ENCODE measurements at regions not wholly inside any gene's neighbourhood (a gene's known extent, or its start where the extent isn't known, plus 50 kb on each side); places are given as distances from the start of the nearest gene placed in this dataset.
A peak's percentile ranks its signal among the peaks of the same experiment; 100 is the strongest.

DNA sequence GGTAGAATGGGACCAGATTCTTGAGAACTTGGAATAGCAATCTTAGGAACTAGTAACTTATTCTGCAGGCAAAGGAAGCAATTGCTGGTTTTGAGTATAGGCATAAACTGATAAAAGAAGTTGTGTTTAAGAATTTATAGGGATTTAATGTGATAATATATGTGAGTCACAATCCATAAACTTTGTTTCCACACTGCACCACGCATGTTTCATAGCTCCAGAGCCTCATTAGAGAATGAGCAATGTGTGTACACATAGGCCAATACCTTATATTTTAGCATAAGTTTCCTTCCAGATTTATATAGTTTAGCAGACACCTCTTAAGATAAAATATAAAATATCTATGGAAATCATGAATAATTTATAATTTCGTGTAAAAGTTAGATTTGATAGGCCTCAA, 175.5 kb upstream of the SEMA3A start:
- intact Hi-C loops (cut with DNase I): no loop called here
- H3K4me1 ChIP-seq: peaks cover 0 to 2% (median 0%) of the 10 kb centered on the region in 4 donors
- WGBS, 2 donors: 18 to 71% methylated on average over 2 of the region's 2 CpGs
- H3K36me3 ChIP-seq: no peaks in the 10 kb centered on the region
- no peak for DNase-seq
- H3K27ac ChIP-seq: no peak overlapping the region
- no peaks in the 10 kb centered on the region for H3K9me3 ChIP-seq
- no peak overlapping the region for H3K4me3 ChIP-seq
- no peaks in the 10 kb centered on the region for H3K27me3 ChIP-seq
- TF ChIP-seq, protein P1, sequence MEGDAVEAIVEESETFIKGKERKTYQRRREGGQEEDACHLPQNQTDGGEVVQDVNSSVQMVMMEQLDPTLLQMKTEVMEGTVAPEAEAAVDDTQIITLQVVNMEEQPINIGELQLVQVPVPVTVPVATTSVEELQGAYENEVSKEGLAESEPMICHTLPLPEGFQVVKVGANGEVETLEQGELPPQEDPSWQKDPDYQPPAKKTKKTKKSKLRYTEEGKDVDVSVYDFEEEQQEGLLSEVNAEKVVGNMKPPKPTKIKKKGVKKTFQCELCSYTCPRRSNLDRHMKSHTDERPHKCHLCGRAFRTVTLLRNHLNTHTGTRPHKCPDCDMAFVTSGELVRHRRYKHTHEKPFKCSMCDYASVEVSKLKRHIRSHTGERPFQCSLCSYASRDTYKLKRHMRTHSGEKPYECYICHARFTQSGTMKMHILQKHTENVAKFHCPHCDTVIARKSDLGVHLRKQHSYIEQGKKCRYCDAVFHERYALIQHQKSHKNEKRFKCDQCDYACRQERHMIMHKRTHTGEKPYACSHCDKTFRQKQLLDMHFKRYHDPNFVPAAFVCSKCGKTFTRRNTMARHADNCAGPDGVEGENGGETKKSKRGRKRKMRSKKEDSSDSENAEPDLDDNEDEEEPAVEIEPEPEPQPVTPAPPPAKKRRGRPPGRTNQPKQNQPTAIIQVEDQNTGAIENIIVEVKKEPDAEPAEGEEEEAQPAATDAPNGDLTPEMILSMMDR (IDR thresholded peaks at IDR 0.05): no peak
- TF ChIP-seq POLR2AphosphoS5 (IDR thresholded peaks at IDR 0.05) (no peak), EP300 (IDR thresholded peaks at IDR 0.05) (no peak), POLR2A (IDR thresholded peaks at IDR 0.05) (no peak)

DNA sequence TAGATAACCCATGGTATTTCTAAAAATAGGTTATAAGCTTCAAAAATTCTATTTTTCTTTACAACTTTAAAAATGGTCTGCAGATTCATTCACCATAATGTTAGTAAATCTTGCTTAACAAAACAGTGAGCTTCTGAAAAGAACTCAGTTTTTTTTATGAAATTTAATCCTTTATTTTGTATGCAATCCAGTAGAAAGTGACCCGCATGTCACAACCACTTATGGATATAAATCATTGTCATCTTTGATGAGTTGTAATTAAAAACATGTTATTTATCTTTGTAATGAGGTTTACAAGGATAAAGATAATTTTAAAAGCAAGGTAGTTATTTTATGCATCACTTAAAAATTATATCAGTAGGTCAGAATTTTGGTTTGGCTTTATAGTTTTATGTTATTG, 173.5 kb upstream of the SEMA3A start:
- H3K27me3 ChIP-seq: no peaks in the 10 kb centered on the region
- no peaks in the 10 kb centered on the region for H3K9me3 ChIP-seq
- DNase-seq: no peak
- no peaks in the 10 kb centered on the region for H3K36me3 ChIP-seq
- no peak overlapping the region for H3K27ac ChIP-seq
- intact Hi-C loops (cut with DNase I): no loop called here
- H3K4me3 ChIP-seq: no peak overlapping the region
- peaks cover 0 to 19% (median 13%) of the 10 kb centered on the region in 4 donors for H3K4me1 ChIP-seq
- TF ChIP-seq EP300 (IDR thresholded peaks at IDR 0.05): no peak
- TF ChIP-seq, protein P1 (IDR thresholded peaks at IDR 0.05): no peak
- TF ChIP-seq POLR2AphosphoS5 (IDR thresholded peaks at IDR 0.05): no peak
- no peak for TF ChIP-seq POLR2A (IDR thresholded peaks at IDR 0.05)
- WGBS, 2 donors: 87 to 93% methylated on average over 1 of the region's 1 CpG

GRCh38 chr7:84364708-84365107, 170.1 kb upstream of the SEMA3A start:
- no peaks in the 10 kb centered on the region for H3K36me3 ChIP-seq
- peak overlapping the region in 2 of 4 donors; percentile 4 to 40 for H3K27ac ChIP-seq
- TF ChIP-seq, protein P1 (IDR thresholded peaks at IDR 0.05): no peak
- no peak for TF ChIP-seq POLR2AphosphoS5 (IDR thresholded peaks at IDR 0.05)
- TF ChIP-seq EP300 (IDR thresholded peaks at IDR 0.05): no peak
- TF ChIP-seq POLR2A (IDR thresholded peaks at IDR 0.05): no peak
- H3K9me3 ChIP-seq: no peaks in the 10 kb centered on the region
- H3K4me1 ChIP-seq: peaks cover 0 to 19% (median 13%) of the 10 kb centered on the region in 4 donors
- no peak for DNase-seq
- intact Hi-C loops (cut with DNase I): no loop called here
- no peak overlapping the region for H3K4me3 ChIP-seq
- WGBS, 2 donors: 83% methylated on average over 1 of the region's 1 CpG
- no peaks in the 10 kb centered on the region for H3K27me3 ChIP-seq

DNA sequence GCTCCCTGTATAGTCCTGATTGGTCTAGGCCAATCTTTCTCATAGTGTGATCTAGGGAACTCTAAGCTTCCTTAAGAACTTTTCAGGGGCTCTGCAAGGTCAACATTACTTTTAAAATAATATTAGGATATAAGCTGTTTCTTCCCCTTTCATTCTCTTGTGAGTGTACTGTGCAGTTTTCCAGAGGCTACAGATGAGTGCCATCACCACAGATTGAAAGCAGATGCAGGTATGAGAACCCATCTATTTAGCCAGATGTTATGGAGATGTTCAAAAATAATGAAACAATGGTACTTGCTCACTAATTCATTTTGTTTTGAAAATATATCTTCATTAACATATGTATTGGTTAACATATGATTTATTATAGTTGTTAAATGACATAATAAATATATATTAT, 169.2 kb upstream of the SEMA3A start:
- no peaks in the 10 kb centered on the region for H3K36me3 ChIP-seq
- no peaks in the 10 kb centered on the region for H3K9me3 ChIP-seq
- no peak for DNase-seq
- peaks cover 0 to 19% (median 13%) of the 10 kb centered on the region in 4 donors for H3K4me1 ChIP-seq
- no peaks in the 10 kb centered on the region for H3K27me3 ChIP-seq
- TF ChIP-seq EP300 (IDR thresholded peaks at IDR 0.05): no peak
- no peak for TF ChIP-seq POLR2AphosphoS5 (IDR thresholded peaks at IDR 0.05)
- TF ChIP-seq, protein P1 (IDR thresholded peaks at IDR 0.05): no peak
- TF ChIP-seq POLR2A (IDR thresholded peaks at IDR 0.05): no peak
- intact Hi-C loops (cut with DNase I): no loop called here
- H3K27ac ChIP-seq: no peak overlapping the region
- no peak overlapping the region for H3K4me3 ChIP-seq

GRCh38 chr7:84362828-84363227, 168.2 kb upstream of the SEMA3A start:
- TF ChIP-seq EP300 (IDR thresholded peaks at IDR 0.05) (no peak), POLR2A (IDR thresholded peaks at IDR 0.05) (no peak), POLR2AphosphoS5 (IDR thresholded peaks at IDR 0.05) (no peak)
- TF ChIP-seq, protein P1 (IDR thresholded peaks at IDR 0.05): no peak
- intact Hi-C loops (cut with DNase I): no loop called here
- no peak for DNase-seq
- Histone ChIP-seq H3K36me3 (no peaks in the 10 kb centered on the region), H3K4me1 (peaks cover 0 to 19% (median 13%) of the 10 kb centered on the region in 4 donors), H3K27me3 (no peaks in the 10 kb centered on the region), H3K4me3 (no peak overlapping the region), H3K9me3 (no peaks in the 10 kb centered on the region), H3K27ac (no peak overlapping the region)
- 18 to 65% methylated on average over 1 of the region's 1 CpG for whole genome bisulfite sequencing, 2 donors
